Activated CD8-positive, alpha-beta T cell treated with anti-CD3 and anti-CD28 coated beads, Interleukin-2, amount 10 ng/mL, durations not matched to agents 7 days and 5 days (primary cell): ENCODE measurements at regions not wholly inside any gene's neighbourhood (a gene's known extent, or its start where the extent isn't known, plus 50 kb on each side); places are given as distances from the start of the nearest gene placed in this dataset.

ENCODE experiments used
- ATAC-seq: fragments of 150-1000 bp; cut with Tn5 transposase; one replicate; pipeline ENCODE4 v1.10.0; 2021; ENCODE audit warnings: moderate library complexity
- CTCF ChIA-PET: fragments of 350-600 bp; sonication (Branson Sonifier 250); formaldehyde crosslinking; loops from one replicate; lab custom pipeline; 2021; ENCODE audit warnings: antibody characterized with exemption; lab: Charles Lee
- POLR2A ChIA-PET: fragments of 350-600 bp; sonication (Branson Sonifier 250); formaldehyde crosslinking; loops from one replicate; lab custom pipeline; 2021; ENCODE audit warnings: antibody characterized with exemption; lab: Charles Lee
- DNase-seq: peaks from one replicate; pipeline ENCODE4 v3.0.0-alpha.2; 2020
- H3K27ac Mint-ChIP-seq: one replicate; pipeline ENCODE4 v1.8.0; 2021; ENCODE audit warnings: mild to moderate bottlenecking, mixed read lengths
- H3K27me3 Mint-ChIP-seq: one replicate; pipeline ENCODE4 v1.8.0; 2021; ENCODE audit warnings: low read depth, mixed read lengths
- H3K36me3 Mint-ChIP-seq: one replicate; pipeline ENCODE4 v1.8.0; 2021; ENCODE audit warnings: low read depth, mixed read lengths
- H3K4me1 Mint-ChIP-seq: one replicate; pipeline ENCODE4 v1.8.0; 2021; ENCODE audit warnings: low read depth, mixed read lengths
- H3K4me3 Mint-ChIP-seq: one replicate; pipeline ENCODE4 v1.8.0; 2021; ENCODE audit warnings: mild to moderate bottlenecking, mixed read lengths
- H3K9me3 Mint-ChIP-seq: one replicate; pipeline ENCODE4 v1.8.0; 2022; ENCODE audit warnings: mixed read lengths; ENCODE audit not compliant: insufficient read depth

- H3K4me1 Mint-ChIP-seq: no peaks in the 10 kb centered on the region
- ChIA-PET POLR2A (no interaction called here), CTCF (no interaction called here)
- H3K27ac Mint-ChIP-seq: no peak overlapping the region
- H3K36me3 Mint-ChIP-seq: no peaks in the 10 kb centered on the region
- no peaks in the 10 kb centered on the region for H3K9me3 Mint-ChIP-seq
- DNase-seq (no peak), ATAC-seq (no peak)
- H3K4me3 Mint-ChIP-seq: no peak overlapping the region
- no peaks in the 10 kb centered on the region for H3K27me3 Mint-ChIP-seq
Observed at GRCh38 chr3:22176911-22177310, 425.9 kb upstream of the ZNF385D start.

DNA sequence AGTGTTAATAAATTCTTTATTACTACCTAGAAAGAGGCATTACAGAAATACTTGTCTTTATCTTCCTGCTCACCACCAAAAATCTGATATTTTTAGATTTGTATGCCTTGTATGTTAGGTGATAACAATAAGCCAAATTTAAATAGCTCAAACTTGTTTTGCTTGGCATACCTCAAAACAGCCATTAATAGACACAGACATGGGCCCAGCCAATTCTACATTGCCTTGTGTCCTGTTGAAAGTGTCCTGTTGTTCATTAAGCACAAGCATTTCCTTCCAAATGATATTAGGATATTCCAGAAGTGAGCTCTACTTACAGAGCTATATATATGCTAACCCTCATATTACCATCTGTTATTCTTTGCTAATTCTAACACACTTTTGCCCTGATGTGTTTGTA lies 438.6 kb upstream of the ZNF385D start:
- ATAC-seq (no peak), DNase-seq (no peak)
- H3K4me3 Mint-ChIP-seq: no peak overlapping the region
- no peaks in the 10 kb centered on the region for H3K27me3 Mint-ChIP-seq
- H3K9me3 Mint-ChIP-seq: peaks cover 4% of the 10 kb centered on the region
- no peaks in the 10 kb centered on the region for H3K36me3 Mint-ChIP-seq
- CTCF ChIA-PET: no interaction called here
- H3K27ac Mint-ChIP-seq: no peak overlapping the region
- H3K4me1 Mint-ChIP-seq: no peaks in the 10 kb centered on the region
- POLR2A ChIA-PET: no interaction called here

- no peaks in the 10 kb centered on the region for H3K36me3 Mint-ChIP-seq
- ATAC-seq: no peak
Observed at GRCh38 chr3:22199095-22199494, 448.1 kb upstream of the ZNF385D start.

DNA sequence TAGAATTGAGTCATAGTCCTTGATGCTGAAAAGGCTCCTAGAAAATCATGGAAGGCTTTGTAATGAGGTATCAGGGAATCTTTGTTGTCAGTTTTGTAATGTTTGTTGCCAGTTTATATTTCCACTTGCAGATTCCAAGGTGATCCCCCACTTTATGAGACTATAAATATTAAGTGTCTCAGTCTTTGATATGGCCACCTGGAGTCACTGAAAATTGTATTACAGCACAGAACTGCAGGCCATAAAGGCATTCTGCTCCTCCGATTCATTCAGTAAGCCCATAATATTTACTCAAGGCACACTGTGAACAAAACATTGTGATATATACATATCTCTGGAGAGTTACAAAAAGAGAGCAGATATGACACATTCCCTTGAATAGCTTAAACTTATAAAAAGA lies 457.8 kb upstream of the ZNF385D start:
- H3K4me3 Mint-ChIP-seq: no peak overlapping the region
- CTCF ChIA-PET: no interaction called here
- H3K27ac Mint-ChIP-seq: no peak overlapping the region
- ATAC-seq: no peak
- no peaks in the 10 kb centered on the region for H3K27me3 Mint-ChIP-seq
- POLR2A ChIA-PET: no interaction called here
- no peak for DNase-seq
- no peaks in the 10 kb centered on the region for H3K9me3 Mint-ChIP-seq
- no peaks in the 10 kb centered on the region for H3K36me3 Mint-ChIP-seq
- H3K4me1 Mint-ChIP-seq: no peaks in the 10 kb centered on the region

More at GRCh38 chr3:22199095-22199494, 448.1 kb upstream of the ZNF385D start:
- ChIA-PET POLR2A (no interaction called here), CTCF (no interaction called here)
- Mint-ChIP-seq H3K9me3 (no peaks in the 10 kb centered on the region), H3K27me3 (no peaks in the 10 kb centered on the region), H3K27ac (no peak overlapping the region), H3K4me3 (no peak overlapping the region), H3K4me1 (no peaks in the 10 kb centered on the region)
- no peak for DNase-seq

DNA sequence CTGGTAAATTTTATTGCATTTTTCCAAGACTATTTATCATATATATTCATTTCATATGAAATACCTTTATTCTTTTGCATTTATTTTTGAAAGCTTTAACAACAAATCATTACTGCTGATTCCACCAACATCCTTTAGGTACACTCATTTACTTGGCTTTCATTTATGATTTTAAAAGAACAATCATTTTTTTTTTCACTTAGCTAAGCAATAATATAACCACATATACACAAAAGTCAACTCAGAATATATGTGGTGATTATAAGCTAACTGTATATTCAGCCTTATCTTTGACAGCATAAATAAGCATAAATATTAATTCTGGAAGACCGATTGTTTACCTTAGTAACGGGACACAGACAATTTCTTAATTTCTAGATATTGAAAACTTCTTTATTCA lies 458.6 kb upstream of the ZNF385D start:
- POLR2A ChIA-PET: no interaction called here
- H3K9me3 Mint-ChIP-seq: no peaks in the 10 kb centered on the region
- DNase-seq (no peak), ATAC-seq (no peak)
- no peaks in the 10 kb centered on the region for H3K27me3 Mint-ChIP-seq
- H3K4me3 Mint-ChIP-seq: no peak overlapping the region
- H3K4me1 Mint-ChIP-seq: no peaks in the 10 kb centered on the region
- H3K27ac Mint-ChIP-seq: no peak overlapping the region
- CTCF ChIA-PET: no interaction called here
- no peaks in the 10 kb centered on the region for H3K36me3 Mint-ChIP-seq

DNA sequence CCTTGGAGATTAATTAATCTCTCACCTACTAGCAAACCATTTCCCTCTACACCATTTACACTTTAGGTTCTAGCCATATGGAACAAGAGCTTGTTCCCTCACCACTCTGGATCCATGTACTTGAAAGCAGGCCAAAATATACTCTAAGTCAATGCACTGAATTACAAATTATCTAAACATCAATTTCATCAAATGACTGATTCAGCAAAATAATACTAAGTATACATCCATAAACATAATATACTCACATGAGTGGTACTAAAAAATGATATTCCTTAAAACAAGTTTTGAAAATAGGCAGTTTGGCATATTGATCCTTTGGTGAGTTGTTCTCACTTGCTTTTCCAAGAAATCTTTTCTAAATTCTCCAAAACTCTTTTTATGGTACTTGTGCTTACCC lies 459.7 kb upstream of the ZNF385D start:
- POLR2A ChIA-PET: no interaction called here
- DNase-seq (no peak), ATAC-seq (no peak)
- Mint-ChIP-seq H3K36me3 (no peaks in the 10 kb centered on the region), H3K27me3 (no peaks in the 10 kb centered on the region), H3K27ac (no peak overlapping the region), H3K9me3 (no peaks in the 10 kb centered on the region), H3K4me3 (no peak overlapping the region), H3K4me1 (no peaks in the 10 kb centered on the region)
- CTCF ChIA-PET: no interaction called here

- ChIA-PET CTCF (no interaction called here), POLR2A (no interaction called here)
- ATAC-seq (no peak), DNase-seq (no peak)
- no peak overlapping the region for H3K4me3 Mint-ChIP-seq
- H3K36me3 Mint-ChIP-seq: no peaks in the 10 kb centered on the region
- no peaks in the 10 kb centered on the region for H3K9me3 Mint-ChIP-seq
- H3K4me1 Mint-ChIP-seq: no peaks in the 10 kb centered on the region
- H3K27me3 Mint-ChIP-seq: no peaks in the 10 kb centered on the region
- no peak overlapping the region for H3K27ac Mint-ChIP-seq
Observed at GRCh38 chr3:22216601-22217000, 465.6 kb upstream of the ZNF385D start.

DNA sequence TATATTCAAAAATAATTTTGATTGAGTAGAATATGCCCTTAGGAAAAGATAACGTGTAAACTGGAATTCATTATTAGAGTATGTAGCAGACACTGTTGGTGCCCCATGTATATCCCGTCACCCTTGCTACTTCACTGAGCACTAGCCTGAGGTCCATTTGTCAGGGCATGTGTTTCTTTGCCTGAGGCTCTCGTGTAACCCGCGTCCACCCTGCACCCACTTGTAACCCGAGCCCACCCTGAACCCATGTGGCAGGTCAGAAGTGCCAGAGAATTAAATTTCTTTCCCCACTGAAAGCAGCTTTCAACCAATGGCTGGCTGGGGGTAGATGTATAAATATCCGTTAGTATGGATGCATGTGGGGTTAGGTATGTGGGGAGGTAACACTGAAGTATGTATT lies 474.2 kb upstream of the ZNF385D start:
- H3K4me3 Mint-ChIP-seq: no peak overlapping the region
- no peak for DNase-seq
- no peaks in the 10 kb centered on the region for H3K9me3 Mint-ChIP-seq
- H3K27ac Mint-ChIP-seq: no peak overlapping the region
- no peaks in the 10 kb centered on the region for H3K27me3 Mint-ChIP-seq
- H3K4me1 Mint-ChIP-seq: no peaks in the 10 kb centered on the region
- ChIA-PET CTCF (no interaction called here), POLR2A (no interaction called here)
- H3K36me3 Mint-ChIP-seq: no peaks in the 10 kb centered on the region
- ATAC-seq: no peak

GRCh38 chr3:22228705-22229104 lies 477.7 kb upstream of the ZNF385D start:
- peaks cover 4% of the 10 kb centered on the region for H3K9me3 Mint-ChIP-seq
- no peak overlapping the region for H3K4me3 Mint-ChIP-seq
- DNase-seq (no peak), ATAC-seq (no peak)
- H3K27ac Mint-ChIP-seq: no peak overlapping the region
- no peaks in the 10 kb centered on the region for H3K4me1 Mint-ChIP-seq
- no peaks in the 10 kb centered on the region for H3K27me3 Mint-ChIP-seq
- POLR2A ChIA-PET: no interaction called here
- H3K36me3 Mint-ChIP-seq: no peaks in the 10 kb centered on the region
- CTCF ChIA-PET: no interaction called here

- H3K4me3 Mint-ChIP-seq: no peak overlapping the region
- no peaks in the 10 kb centered on the region for H3K36me3 Mint-ChIP-seq
- H3K27ac Mint-ChIP-seq: no peak overlapping the region
- H3K9me3 Mint-ChIP-seq: peaks cover 4% of the 10 kb centered on the region
- CTCF ChIA-PET: no interaction called here
- no peaks in the 10 kb centered on the region for H3K27me3 Mint-ChIP-seq
- DNase-seq: no peak
- POLR2A ChIA-PET: no interaction called here
- ATAC-seq: no peak
- H3K4me1 Mint-ChIP-seq: no peaks in the 10 kb centered on the region
Observed at GRCh38 chr3:22231061-22231460, 480.1 kb upstream of the ZNF385D start.

DNA sequence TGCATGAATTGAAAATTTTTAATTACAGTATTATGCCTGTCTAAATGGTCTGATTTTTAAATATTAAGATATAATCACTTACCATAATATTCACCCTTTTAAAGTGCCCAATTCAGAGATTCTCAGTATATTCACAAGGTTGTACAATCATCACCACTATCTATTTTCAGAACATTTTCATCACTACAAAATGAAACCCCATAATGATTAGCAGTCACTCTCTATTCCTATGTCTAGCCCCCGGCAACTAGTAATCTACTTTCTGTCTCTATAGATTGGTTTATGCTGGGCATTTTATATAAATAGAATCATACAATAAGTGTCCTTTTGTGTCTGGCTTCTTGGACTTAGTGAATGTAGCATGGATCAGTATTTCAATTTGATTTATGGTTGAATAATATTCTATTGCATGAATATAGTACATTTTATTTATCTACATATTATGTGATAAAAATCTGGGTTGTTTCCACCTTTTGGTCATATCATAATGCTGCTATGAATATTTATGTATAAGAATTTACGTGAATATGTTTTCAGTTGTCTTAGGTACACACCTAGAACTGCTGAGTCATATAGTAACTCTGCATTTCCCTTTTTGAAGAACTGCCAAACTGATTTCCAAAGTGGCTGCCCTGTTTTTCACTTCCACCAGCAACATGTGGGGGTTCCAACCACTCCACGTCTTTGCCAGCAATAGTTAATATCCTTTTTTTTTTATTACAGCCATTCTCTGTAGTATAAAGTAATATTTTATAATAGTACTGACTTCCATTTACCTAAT lies 485.7 kb upstream of the ZNF385D start:
- no peak for ATAC-seq
- H3K27ac Mint-ChIP-seq: no peak overlapping the region
- H3K4me1 Mint-ChIP-seq: no peaks in the 10 kb centered on the region
- peaks cover 4% of the 10 kb centered on the region for H3K9me3 Mint-ChIP-seq
- POLR2A ChIA-PET: no interaction called here
- no peak overlapping the region for H3K4me3 Mint-ChIP-seq
- CTCF ChIA-PET: no interaction called here
- H3K36me3 Mint-ChIP-seq: no peaks in the 10 kb centered on the region
- no peak for DNase-seq
- no peaks in the 10 kb centered on the region for H3K27me3 Mint-ChIP-seq

DNA sequence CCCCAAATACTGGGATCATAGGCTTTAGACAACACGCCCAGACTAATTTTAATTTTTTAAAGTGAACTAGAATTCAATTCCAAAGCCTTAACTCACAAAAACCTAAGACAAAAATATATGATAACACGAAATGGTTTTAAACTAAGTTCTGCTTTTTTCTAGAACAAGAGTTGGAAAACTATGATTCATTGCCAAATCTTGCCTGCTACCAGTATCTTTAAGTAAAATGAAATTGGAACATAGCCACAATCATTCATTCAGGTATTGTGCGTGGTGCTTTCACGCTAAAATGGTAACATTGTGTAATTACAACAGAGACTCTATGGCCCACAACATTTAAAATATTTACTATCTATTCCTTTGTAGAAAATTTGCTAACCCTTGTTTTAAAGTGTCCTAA lies 488.0 kb upstream of the ZNF385D start:
- H3K4me1 Mint-ChIP-seq: no peaks in the 10 kb centered on the region
- ChIA-PET CTCF (no interaction called here), POLR2A (no interaction called here)
- ATAC-seq (no peak), DNase-seq (no peak)
- no peak overlapping the region for H3K27ac Mint-ChIP-seq
- no peak overlapping the region for H3K4me3 Mint-ChIP-seq
- H3K27me3 Mint-ChIP-seq: no peaks in the 10 kb centered on the region
- H3K36me3 Mint-ChIP-seq: no peaks in the 10 kb centered on the region
- H3K9me3 Mint-ChIP-seq: no peaks in the 10 kb centered on the region

GRCh38 chr3:22241110-22241509 lies 490.1 kb upstream of the ZNF385D start:
- Mint-ChIP-seq H3K27ac (no peak overlapping the region), H3K36me3 (no peaks in the 10 kb centered on the region), H3K27me3 (no peaks in the 10 kb centered on the region), H3K4me1 (no peaks in the 10 kb centered on the region), H3K9me3 (no peaks in the 10 kb centered on the region), H3K4me3 (no peak overlapping the region)
- DNase-seq: no peak
- ChIA-PET CTCF (no interaction called here), POLR2A (no interaction called here)
- no peak for ATAC-seq
